Testis (tissue), 2 donors: ENCODE measurements at regions not wholly inside any gene's neighbourhood (a gene's known extent, or its start where the extent isn't known, plus 50 kb on each side); places are given as distances from the start of the nearest gene placed in this dataset.

Experiments used
- CTCF ChIP-seq, 3 experiments: fragments of 450-650 bp in 2 of 3; fragments of 200-600 bp in 1 of 3; sonication (generic) in 1 of 3; IDR thresholded peaks; one replicate each; pipeline ENCODE4 v1.5.1; 2016 to 2019; ENCODE audit warnings: antibody characterized with exemption in 3 of 3, mild to moderate bottlenecking in 2 of 3, moderate library complexity in 1 of 3
- POLR2A ChIP-seq: fragments of 450-650 bp; IDR thresholded peaks from one replicate; pipeline ENCODE4 v1.6.1; 2017; ENCODE audit warnings: antibody characterized with exemption, mild to moderate bottlenecking, moderate library complexity

- TF ChIP-seq POLR2A: no peak
- no peak for TF ChIP-seq CTCF (IDR thresholded peaks at IDR 0.05)
Observed at GRCh38 chr9:119652931-119653330, 283.7 kb upstream of the BRINP1 start.
